ENCODE measurements at regions not wholly inside any gene's neighbourhood (a gene's known extent, or its start where the extent isn't known, plus 50 kb on each side); places are given as distances from the start of the nearest gene placed in this dataset.
"Not testable (repeated sequence)": the region's sequence is repeated elsewhere in the genome, so short reads cannot be mapped to it uniquely, and the experiment has no call there.

DNA sequence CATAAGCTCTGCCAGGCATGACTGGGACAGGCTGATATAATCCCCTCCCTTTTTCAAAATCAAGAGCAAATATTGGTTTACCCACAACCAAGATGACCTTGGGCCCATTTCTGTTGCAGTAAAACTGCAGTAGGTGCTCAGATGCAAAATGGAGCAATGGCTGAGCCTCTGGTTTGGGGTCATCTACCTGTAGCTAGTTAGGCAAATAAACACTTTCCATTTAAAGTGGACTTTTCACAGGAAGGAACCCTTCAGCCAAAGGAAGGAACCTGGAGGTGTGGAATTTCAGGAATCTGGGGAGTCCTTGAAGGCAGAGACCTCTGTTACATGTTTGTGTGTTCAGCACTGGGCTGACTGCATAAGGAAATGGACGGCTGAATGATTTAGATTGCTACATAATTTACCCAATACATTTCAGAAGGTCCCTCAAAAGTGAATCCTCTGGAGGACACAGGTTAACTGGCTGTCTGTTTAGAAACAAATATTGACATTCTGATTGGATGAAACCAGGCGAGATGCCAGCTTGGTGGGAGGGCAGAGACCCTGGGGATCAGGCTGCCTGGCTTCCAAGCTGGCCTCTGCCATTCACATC lies 170.1 kb upstream of the ZNF618 start:
- no peak for DNase-seq

DNA sequence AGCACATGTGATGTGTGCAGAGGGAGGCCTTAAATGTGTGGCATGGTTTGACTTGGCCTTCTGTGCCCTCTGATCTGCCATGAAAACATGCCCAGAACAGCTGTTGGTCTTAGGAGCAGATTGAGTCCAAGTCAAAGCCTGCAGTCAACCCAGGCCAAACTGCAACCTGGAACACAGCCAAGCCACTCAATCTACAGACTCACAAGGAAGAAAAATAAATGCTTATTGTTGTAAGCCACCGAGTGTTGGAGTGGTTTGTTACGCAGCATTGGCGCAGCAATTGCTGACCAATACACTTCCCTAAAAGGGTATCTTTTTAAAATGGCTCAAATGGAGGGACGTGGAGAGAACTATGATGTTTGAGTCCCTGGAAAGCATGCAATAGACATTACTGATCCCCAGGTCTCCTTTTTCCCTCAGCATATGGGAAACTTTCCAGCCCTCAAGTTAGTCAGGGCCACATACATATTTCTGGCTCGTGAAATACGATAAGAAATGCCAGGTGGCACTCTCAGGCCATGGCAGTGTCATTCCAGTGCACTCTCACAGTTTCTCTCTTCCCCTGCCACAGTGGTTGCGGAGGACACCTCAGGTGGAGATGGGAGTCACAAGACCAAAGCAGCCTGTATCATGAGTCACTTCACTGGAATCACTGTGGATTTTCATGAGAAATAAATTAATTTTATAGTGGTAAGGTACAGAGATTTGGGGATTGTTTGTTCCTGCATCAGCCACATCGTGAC lies 168.0 kb upstream of the ZNF618 start:
- no peak for DNase-seq

DNA sequence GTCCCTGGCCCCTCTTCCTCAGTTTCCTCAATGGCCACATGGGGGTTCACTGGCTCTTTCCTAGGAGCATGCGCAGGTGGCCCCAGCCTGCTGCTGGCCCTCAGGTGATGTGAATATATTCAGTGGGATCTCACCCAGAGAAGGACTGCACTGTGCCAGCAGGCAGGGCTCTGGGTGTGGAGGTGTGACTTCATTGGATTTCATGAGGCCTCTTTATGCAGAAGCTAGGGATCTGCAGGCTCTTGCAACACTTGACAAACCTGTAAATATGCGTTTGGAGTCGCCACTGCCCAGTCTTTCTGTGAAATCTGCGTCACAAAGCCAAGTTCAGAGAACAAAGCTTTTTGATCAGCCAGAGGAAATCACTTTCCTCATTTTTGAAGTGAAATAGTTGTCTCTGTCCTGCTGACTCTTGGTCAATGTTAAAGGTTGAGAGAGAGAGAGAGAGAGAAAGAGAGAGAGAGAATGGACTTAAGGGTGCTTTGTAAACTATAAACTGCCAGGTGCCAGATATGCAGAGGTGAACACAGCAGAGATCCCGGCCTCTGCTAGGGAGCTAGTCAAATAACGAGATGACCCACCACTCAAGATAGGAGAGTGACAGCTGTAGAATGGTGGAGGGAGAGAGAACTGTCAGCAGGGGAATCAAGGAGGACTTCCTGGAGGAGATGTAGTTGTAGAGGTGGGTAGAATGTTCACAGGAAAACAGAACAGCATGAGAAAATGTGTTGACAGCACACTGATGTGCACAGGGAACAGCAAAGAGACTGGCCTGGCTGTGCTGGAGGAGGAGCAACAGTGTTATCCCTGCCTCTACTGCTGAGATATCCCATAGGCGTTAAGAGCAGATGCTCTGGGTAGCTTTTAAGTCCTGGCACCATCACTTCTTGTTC lies 167.0 kb upstream of the ZNF618 start:
- no peak for DNase-seq

DNA sequence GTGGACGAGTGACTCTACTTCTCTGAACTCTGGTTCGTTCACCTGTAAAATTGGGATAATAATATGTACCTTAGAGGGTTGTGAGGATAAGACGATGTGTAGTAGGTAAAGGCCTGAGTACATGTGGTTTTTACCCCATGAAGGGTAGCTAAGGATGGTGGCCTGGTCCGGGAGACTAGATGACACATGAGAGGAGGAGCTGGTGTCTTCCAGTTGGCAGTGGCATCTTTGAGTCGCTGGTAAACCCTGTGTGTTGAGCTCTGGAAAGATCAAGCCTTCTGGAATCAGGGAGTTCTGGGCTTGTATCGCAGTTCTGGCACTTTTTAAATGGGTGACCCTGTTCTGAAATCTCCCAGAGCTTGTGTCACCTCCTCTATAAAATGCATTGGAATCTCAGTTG lies 166.4 kb upstream of the ZNF618 start:
- no peak for DNase-seq

DNA sequence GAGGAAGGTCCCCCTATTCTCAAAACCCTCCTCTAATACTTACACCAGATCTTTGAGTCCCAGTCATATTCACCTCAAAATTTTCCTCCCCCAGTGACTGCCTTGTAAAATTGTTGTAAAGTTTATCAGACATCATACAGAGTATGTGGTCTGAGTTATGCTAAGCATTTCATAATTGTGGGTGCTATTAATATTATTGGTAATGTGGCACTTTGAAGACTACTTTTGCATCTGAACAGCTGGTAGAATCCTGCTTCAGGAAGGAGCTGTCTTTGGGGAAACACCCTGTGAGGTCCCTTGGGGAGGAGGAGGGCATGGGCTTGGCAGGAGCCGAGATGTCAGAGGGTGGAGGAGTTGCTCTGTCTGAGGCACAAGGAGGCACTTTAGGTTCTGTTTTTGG lies 164.9 kb upstream of the ZNF618 start:
- DNase-seq, result no peak

DNA sequence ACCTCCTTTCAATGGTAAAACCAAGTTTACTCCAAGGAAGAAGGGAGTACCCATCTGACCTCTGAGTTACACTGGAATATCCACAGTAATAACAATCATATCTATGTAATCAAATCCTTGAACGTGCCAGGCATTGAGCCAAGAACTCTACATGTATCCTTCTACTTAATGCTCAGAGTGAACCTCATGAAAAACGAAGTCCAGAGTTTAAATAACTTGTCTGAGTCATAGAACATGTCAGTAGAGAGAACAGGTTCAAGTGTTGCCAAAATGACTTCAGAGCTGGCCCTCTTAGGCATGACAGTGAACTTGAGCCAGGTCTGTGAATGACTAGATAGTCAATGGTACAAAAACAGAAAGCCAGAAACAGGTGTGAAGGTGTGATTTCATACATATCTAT lies 164.1 kb upstream of the ZNF618 start:
- DNase-seq, result no peak

DNA sequence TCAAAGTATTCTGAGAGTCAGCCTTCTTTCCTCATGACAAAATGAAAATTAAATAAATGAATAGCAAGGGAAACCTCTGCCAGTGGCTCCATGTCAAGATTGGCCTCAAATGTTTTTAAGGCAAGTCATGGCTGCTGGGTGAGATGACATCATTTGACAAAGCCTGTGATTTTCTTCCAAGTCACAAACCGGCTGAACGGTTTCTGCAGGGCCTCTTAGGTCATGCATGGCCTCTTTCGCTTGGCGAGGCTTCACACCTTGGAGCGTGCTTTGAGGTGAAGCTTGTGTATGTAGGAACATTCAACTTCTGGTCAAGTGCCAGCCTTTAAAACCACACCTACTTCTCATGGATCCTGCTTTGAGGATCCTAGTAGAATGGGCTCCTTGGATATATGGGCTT lies 161.0 kb upstream of the ZNF618 start:
- DNase-seq, result no peak

DNA sequence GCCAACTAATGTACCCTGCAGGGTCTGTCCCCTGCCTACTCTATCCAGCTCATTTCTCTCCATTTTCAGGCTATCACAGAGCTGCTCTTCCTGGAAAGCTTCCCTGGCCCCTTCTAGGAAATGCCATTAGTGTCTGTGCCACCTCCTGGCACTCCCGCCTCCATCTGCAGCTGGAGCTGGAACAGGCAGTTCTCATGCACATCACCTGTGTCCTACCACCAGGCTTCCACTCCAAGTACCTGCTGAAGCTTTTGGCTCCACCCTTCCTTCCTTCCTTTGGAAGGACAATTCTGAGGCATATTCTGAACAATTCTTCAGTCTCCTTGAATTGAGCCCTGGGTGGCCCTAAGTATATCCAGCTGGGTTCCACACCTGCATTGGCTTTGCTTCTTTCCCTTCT lies 156.2 kb upstream of the ZNF618 start:
- DNase-seq, result no peak

DNA sequence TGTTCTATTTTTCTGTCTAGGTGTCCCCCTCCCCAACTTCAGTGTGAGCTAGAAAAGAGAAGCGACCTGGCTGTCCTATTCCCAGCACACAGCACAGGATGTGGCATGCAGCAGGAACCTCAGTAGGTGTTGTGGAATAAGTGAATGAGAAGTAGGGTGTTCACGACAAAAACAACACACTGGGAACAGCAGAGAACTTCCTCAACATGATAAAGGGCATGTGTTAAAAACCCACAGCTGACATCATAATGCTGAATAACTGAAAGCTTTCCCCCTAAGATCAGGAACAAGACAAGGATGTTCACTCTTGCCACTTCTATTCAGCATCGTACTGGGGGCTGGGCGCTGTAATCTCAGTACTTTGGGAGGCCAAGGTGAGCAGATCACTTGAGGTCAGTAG lies 155.6 kb upstream of the ZNF618 start:
- DNase-seq, result no peak

DNA sequence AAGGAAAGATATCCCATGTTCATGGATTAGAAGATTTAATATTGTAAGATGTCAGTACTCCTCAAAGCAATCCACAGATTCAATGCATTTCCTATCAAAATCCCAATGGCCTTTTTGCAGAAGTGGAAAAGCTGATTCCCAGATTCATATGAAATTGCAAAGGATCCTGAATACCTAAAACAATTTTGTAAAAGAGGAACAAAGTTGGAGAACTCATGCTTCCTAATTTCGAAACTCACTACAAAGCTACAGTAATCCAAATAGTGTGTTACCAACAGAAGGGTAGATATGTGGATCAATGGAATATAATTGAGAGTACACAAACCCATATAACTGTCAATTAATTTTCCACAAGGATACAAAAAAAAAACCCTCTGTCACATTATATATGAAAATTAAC lies 154.3 kb upstream of the ZNF618 start:
- DNase-seq, result no peak

DNA sequence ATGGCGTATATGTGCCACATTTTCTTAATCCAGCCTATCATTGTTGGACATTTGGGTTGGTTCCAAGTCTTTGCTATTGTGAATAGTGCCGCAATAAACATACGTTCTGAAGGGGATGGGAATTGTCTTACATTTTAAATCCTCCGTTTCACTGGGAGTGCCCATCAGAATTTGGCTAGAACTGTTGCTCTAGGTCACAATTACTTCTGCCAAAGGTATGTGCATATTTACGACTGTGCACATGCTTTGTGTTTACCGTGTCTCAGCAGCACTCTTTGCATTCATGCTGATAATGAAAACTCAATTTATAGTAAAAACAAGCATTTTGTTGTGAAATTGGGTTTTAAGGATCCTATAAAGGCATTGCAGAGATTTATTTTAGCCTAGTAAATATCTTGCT lies 151.9 kb upstream of the ZNF618 start:
- DNase-seq, result no peak

DNA sequence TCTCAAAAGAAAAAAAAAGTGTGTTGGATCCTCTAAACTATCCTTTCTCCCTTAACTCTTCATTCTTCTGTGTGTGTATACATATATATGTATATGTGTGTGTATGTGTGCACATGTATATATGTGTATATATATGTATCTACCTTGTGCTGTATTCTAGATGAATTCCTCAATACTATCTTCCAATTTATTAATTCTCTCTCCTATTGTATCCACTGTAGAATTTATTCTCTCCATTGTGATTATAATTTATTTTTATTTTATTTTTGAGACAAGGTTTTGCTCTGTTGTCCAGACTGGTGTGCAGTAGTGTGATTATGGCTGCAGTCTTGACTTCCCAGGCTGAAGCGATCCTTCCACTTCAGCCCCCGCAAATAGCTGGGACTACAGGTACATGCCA lies 147.1 kb upstream of the ZNF618 start:
- DNase-seq, result no peak

DNA sequence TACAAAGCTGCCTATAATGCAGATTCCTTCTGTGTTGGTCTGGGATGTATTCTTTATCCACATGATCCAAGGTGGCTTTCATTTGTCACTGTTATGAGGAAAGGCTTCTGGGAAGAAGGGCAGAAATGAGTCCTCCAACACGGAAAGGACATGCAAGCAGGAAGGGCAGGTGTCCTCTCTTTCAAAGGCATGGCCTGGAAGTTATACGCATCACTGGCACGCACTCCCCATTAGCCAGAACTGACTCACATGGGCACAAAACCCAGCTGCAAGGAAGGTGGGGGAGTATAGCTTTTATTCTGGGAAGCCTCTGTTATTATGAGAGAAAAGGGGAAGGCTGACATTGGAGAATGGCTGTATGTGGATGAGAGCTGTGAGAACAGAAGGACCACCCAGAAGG lies 141.3 kb upstream of the ZNF618 start:
- no peak for DNase-seq

DNA sequence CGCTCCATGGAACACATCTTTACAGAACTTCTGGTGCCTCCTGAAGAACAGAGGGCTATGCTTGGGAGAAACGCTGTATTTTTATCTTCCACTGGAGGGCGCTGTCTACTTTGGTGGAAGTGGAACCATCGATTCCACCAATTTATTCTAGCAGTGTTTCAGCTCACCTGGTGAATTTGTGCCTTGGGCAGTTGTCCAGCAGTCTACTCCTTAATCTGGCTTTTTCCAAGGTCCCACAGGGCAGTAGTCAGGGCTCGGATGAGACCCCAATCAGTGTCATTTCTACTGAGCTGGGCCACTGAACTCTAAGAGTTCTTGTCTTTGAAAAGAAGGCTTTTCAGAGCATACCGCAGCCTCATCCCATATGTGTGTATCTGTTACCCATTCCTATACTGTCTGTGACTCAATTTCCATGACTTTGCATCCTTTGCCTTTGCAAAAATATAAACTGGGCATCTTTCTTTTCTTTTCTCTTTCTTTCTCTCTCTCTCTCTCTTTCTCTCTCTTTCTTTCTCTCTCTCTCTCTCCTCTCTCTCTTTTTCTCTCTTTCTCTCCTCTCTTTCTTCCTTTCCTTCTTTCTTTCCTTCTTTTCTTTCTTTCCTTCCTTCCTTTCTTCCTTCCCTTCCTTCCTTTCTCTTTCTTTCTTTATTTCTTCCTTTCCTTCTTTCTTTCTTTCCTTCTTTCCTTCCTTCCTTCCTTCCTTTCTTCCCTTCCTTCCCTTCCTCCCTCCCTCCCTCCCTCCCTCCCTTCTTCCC lies 138.4 kb upstream of the ZNF618 start:
- no peak for DNase-seq

DNA sequence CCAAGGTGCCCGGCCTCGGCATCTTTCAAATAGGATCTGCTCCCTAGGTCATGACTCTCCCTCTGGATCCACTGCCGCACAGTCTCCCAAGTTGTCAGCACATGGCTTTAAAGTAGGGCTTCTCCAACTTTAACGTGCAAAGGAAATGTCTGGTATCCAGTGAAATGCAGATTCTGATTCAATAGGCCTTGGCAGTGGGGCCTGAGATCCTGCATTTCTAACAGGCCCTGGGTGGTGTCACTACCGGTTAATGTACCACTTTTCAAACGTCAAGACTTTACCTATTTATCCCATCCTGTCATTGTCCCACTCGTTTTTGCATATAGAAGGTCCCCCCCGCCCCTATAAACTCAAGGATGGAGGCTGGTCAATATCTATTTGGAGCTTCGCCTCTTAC lies 137.6 kb upstream of the ZNF618 start:
- DNase-seq, result no peak

DNA sequence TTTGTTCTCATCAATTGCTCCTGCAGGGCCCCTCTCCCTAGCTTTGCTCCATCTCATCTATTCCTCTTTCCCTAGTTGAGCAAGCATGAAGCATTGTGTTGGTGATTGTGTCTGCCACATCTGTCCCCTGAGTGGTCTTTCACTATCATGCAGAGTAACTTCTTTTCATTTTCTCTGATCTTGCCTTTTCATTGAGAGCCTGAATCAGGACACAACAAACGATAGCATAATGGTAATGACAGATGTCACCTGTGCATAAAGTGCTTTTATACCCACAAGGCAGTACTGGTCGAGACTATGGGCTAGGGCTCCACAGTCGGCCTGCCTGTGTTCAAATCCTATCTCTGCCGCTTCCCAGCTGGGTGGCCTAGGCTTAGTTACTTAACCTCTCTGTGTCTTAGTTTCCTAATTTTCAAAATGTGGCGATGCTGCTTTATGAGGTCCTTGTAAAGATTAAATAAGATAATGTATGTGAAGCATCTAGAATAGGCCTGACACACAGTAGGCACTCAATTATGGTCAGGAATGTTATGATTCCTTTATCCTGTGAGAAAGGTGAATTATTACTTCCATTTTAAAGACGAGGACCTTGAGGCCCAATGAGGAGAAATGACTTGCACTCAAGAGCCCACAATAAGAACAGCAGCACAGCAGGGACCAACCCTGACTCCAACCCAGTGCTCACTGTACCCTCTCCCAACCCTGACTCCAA lies 137.1 kb upstream of the ZNF618 start:
- DNase-seq, result no peak

DNA sequence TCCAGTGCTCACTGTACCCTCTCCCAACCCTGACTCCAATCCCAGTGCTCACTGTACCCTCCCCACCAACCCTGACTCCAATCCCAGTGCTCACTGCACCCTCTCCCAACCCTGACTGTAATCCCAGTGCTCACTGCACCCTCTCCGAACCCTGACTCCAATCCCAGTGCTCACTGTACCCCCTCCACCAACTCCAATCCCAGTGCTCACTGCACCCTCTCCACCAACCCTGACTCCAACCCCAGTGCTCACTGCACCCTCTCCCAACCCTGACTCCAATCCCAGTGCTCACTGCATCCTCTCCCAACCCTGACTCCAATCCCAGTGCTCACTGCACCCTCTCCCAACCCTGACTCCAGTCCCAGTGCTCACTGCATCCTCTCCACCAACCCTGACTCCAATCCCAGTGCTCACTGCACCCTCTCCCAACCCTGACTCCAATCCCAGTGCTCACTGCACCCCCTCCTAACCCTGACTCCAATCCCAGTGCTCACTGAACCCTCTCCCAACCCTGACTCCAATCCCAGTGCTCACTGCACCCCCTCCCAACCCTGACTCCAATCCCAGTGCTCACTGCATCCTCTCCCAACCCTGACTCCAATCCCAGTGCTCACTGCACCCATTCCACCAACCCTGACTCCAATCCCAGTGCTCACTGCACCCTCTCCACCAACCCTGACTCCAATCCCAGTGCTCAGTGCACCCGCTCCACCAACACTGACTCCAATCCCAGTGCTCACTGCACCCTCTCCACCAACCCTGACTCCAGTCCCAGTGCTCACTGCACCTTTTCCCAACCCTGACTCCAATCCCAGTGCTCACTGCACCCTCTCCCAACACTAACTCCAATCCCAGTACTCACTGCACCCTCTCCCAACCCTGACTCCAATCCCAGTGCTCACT lies 136.3 kb upstream of the ZNF618 start:
- not testable (repeated sequence) for DNase-seq

DNA sequence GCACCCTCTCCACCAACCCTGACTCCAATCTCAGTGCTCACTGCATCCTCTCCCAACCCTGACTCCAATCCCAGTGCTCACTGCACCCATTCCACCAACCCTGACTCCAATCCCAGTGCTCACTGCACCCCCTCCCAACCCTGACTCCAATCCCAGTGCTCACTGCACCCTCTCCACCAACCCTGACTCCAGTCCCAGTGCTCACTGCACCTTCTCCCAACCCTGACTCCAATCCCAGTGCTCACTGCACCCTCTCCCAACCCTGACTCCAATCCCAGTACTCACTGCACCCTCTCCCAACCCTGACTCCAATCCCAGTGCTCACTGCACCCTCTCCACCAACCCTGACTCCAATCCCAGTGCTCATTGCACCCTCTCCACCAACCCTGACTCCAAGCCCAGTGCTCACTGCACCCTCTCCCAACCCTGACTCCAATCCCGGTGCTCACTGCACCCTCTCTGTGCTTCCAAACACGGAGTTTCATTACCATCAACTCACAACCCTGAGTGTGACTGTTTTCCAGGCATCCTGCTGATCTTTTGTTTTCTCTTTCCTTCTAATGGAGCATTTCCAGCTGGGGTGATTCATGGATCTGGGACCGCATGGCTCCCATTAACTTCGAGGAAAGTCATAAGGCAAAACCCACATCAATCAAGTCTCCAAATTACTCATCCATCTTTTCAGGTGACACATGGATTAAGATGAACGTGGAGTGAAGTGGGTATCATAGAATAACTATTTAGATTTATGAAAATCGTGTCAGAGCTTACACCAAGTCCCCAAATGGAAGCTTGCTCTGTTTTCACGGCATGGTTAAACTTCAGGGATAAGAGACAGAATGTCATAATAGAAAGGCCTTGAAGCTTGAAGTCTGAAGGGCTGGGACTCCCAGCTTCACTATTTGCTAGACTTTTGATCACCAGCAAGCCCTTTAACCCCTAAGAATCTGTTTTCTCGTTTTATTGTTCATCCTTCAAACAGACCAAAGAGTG lies 135.3 kb upstream of the ZNF618 start:
- not testable (repeated sequence) for DNase-seq

DNA sequence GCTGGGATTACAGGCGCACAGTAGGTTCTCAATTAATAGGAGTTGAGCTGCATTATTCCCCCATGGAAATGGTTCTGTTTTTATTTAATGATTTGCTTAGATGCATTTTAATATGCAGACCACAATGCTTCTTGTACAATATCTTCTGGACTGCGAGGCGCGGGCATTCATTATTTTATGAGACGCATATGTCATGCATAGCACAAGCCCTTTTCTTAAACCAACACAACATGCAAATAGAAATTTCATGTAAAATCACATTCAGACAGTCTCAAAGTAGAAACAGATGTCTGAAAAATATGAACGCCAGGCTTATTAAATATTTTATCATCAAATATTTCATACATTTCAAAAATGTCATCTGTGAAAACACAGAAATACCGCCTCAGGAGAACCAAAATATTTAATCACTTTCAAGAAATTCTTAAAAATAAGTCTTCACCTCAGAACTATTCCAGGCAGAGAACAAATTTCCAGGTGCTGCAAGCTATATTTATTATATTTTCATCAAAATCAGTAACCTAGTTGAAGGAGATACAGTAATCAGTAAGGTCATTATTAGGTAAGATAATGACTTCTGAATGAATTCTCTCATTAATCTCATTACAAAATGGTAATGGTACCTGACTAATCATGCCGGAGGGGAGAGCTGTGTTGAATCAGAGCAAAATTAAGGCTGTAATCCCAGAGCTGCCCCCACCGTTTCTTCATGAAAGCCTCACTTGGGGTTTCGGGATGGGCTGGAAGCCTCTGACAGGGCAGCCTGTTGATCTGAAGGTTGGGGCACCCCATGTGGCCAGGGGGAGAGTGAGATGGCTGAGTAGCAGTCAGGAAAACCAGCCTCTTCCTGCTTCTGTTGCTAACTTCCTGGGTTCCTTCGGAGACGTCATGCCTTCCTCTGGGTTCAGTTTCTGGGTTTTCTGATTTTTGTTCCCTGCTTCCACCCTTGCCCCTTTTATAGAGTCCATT lies 133.9 kb upstream of the ZNF618 start:
- no peak for DNase-seq
